ENCODE measurements at regions not wholly inside any gene's neighbourhood (a gene's known extent, or its start where the extent isn't known, plus 50 kb on each side); places are given as distances from the start of the nearest gene placed in this dataset.

DNA sequence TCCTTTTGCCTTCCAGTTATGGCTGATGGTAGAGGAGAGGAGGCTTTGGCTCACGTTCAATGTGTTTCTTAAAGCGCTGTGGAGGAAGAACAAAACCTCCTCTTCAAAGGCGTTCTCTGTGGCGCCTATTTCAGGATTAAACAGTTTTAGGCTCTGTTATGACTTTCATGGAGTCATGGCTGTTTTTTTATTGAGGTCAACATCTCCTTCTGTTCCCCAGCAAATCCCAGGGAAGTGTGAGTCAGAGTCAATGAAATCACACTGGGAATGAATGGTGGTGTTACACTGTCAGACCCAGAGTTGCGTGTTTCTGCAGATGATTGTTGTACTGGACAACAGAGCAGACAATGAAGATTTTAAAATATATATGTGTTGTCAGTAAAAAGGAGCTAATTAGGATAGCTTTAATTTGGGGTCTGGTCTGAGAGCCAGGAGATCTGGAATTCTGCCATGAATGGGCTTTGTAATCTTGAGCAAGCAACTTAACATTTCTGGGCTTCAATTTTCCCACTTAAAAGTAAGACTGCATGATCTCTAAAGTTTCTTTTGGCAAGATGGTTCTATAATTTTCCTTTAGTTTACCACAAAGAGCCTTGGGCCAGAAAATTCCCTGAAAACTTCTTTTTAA is 240.7 kb downstream of the CSNK1G3 start:
- no peak overlapping the region for H3K4me3 ChIP-seq
- no peaks in the 10 kb centered on the region for H3K9me3 ChIP-seq
- no peaks in the 10 kb centered on the region for H3K36me3 ChIP-seq
- H3K4me1 ChIP-seq (ENCODE audit: control insufficient read depth in 1 of 2, low read depth in 2 of 2), result peaks cover 4 to 25% of the 10 kb centered on the region in 2 donors
- H3K27me3 ChIP-seq (replicated peaks; ENCODE audit: insufficient read depth), result no peaks in the 10 kb centered on the region
- ATAC-seq (ENCODE audit: insufficient number of reproducible peaks, low FRiP score, low read depth), result peak; percentile 84
- peak overlapping the region; percentile 24 to 59 for H3K27ac ChIP-seq
- no peak for DNase-seq (ENCODE audit: low spot score)
- TF ChIP-seq, protein P1, sequence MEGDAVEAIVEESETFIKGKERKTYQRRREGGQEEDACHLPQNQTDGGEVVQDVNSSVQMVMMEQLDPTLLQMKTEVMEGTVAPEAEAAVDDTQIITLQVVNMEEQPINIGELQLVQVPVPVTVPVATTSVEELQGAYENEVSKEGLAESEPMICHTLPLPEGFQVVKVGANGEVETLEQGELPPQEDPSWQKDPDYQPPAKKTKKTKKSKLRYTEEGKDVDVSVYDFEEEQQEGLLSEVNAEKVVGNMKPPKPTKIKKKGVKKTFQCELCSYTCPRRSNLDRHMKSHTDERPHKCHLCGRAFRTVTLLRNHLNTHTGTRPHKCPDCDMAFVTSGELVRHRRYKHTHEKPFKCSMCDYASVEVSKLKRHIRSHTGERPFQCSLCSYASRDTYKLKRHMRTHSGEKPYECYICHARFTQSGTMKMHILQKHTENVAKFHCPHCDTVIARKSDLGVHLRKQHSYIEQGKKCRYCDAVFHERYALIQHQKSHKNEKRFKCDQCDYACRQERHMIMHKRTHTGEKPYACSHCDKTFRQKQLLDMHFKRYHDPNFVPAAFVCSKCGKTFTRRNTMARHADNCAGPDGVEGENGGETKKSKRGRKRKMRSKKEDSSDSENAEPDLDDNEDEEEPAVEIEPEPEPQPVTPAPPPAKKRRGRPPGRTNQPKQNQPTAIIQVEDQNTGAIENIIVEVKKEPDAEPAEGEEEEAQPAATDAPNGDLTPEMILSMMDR (IDR thresholded peaks at IDR 0.05), result no peak

DNA sequence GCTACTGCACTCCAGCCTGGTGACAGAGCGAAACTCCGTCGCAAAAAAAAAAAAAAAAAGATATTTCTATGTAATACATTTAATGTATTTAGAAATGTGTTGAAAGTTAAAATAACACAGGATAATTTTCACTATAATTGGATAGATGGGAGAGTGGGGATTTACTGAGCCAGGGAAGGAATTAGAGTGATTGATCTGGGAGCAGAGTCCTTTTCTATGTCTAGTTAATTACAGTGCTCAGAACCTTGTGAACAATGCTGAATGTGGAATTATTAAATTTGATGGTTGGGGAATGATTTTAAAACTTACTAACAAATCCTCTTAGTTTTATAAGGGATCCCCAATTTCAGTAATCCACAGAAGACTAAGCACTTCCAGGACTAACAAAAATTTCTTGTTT is 239.7 kb downstream of the CSNK1G3 start:
- Histone ChIP-seq H3K27me3 (replicated peaks; ENCODE audit: insufficient read depth) (no peaks in the 10 kb centered on the region), H3K9me3 (no peaks in the 10 kb centered on the region), H3K36me3 (no peaks in the 10 kb centered on the region), H3K4me1 (ENCODE audit: control insufficient read depth in 1 of 2, low read depth in 2 of 2) (peaks cover 6 to 29% of the 10 kb centered on the region in 2 donors), H3K4me3 (no peak overlapping the region), H3K27ac (no peak overlapping the region)
- ATAC-seq (ENCODE audit: insufficient number of reproducible peaks, low FRiP score, low read depth) (no peak), DNase-seq (ENCODE audit: low spot score) (no peak)
- TF ChIP-seq, protein P1 (IDR thresholded peaks at IDR 0.05), result no peak

DNA sequence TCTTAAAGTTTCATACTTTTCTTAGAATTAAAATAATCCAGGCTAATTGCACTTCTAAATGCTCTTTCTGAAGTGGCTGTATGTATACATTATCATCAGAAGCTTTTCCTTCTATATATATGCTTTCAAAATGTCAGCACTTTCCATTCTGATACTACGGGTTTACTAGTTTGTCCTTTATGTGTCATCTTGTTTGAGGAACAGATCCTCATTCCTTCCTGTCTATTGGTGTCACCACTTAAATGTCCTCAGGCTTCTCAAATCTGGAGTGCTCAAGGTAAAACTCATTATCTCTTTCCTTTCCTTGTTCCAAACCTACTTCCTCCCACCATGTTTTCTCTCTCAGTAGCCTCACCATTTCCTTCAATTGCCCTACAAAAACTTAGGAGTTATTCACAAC is 236.3 kb downstream of the CSNK1G3 start:
- H3K4me3 ChIP-seq, result no peak overlapping the region
- peaks cover 8 to 21% of the 10 kb centered on the region in 2 donors for H3K4me1 ChIP-seq (ENCODE audit: control insufficient read depth in 1 of 2, low read depth in 2 of 2)
- no peaks in the 10 kb centered on the region for H3K36me3 ChIP-seq
- no peak overlapping the region for H3K27ac ChIP-seq
- DNase-seq (ENCODE audit: low spot score), result no peak
- H3K27me3 ChIP-seq (replicated peaks; ENCODE audit: insufficient read depth), result no peaks in the 10 kb centered on the region
- TF ChIP-seq, protein P1 (IDR thresholded peaks at IDR 0.05), result no peak
- H3K9me3 ChIP-seq, result no peaks in the 10 kb centered on the region
- ATAC-seq (ENCODE audit: insufficient number of reproducible peaks, low FRiP score, low read depth), result no peak

DNA sequence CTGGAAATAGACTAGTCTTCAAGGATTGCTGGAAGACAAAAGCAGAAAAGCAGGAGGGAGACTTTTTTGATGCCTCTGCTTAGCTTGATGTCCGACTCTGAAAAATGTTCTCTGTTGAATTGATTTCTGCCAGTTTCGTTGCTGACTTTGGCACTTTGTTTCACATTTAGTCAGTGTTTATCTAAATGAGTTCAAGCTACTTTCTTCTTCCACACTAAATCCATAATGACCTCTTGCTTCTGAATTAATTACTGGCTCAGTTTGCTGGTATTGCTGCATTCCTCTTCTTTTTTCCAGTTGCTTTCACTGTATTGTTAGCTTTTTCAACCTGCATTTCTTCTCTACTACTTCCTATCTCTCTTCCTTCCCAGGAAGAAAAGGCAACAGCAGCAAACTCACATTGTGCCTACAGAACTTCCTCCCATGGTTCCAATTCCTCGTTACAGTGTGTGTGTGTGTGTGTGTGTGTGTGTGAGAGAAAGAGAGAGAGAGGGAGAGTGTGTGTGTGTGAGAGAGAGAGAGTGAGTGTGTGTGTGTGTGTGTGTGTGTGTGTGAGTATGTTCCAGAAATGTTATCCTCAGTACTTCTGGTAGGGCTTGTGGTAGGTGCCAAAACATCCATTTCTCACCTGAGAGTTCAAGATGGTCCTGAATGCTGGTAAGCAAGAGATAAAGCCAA is 234.8 kb downstream of the CSNK1G3 start:
- no peaks in the 10 kb centered on the region for H3K36me3 ChIP-seq
- ATAC-seq (ENCODE audit: insufficient number of reproducible peaks, low FRiP score, low read depth) (no peak), DNase-seq (ENCODE audit: low spot score) (no peak)
- H3K9me3 ChIP-seq, result no peaks in the 10 kb centered on the region
- peaks cover 4 to 9% of the 10 kb centered on the region in 2 donors for H3K4me1 ChIP-seq (ENCODE audit: control insufficient read depth in 1 of 2, low read depth in 2 of 2)
- TF ChIP-seq, protein P1 (IDR thresholded peaks at IDR 0.05), result no peak
- H3K27me3 ChIP-seq (replicated peaks; ENCODE audit: insufficient read depth), result no peaks in the 10 kb centered on the region
- no peak overlapping the region for H3K27ac ChIP-seq
- H3K4me3 ChIP-seq, result no peak overlapping the region

DNA sequence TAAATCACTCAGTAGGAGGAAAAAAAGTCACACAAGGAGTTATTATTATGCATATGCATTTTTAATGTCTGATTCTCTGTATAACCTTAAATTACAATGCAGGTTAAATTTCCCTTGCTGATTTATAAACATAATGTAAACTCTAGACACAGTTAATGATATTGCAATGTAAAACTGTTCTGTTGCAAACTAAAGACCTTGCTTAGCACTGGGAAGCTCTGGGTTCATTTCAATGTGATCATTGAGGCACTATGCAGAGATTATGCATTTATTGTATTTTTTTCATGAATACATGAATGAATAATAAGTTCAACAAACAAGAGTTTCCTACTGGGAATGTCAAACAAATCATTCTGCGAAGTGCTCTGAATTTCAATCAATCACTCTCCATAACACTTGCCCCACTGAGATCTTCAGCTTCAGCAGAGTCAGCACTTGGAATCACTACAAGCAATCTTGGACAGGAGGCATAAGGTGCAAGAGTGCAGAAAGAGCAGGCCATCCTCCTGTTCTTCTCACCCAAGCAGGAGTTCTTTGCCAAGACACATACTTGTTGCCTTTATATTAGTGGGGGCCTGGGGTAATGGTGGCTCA is 232.1 kb downstream of the CSNK1G3 start:
- DNase-seq (ENCODE audit: low spot score) (no peak), ATAC-seq (ENCODE audit: insufficient number of reproducible peaks, low FRiP score, low read depth) (no peak)
- Histone ChIP-seq H3K36me3 (no peaks in the 10 kb centered on the region), H3K4me3 (no peak overlapping the region), H3K4me1 (ENCODE audit: control insufficient read depth in 1 of 2, low read depth in 2 of 2) (peaks cover 4 to 9% of the 10 kb centered on the region in 2 donors), H3K9me3 (no peaks in the 10 kb centered on the region), H3K27me3 (replicated peaks; ENCODE audit: insufficient read depth) (no peaks in the 10 kb centered on the region), H3K27ac (no peak overlapping the region)
- TF ChIP-seq, protein P1 (IDR thresholded peaks at IDR 0.05), result no peak

Measured in thoracic aorta (tissue), 2 donors.